Thymus (tissue), 11 donors: ENCODE measurements at regions not wholly inside any gene's neighbourhood (a gene's known extent, or its start where the extent isn't known, plus 50 kb on each side); places are given as distances from the start of the nearest gene placed in this dataset.
"Not testable (repeated sequence)": the region's sequence is repeated elsewhere in the genome, so short reads cannot be mapped to it uniquely, and the experiment has no call there.

Experiments
- DNase-seq, 9 donors: peaks; one replicate each; pipeline ENCODE4 v3.0.0-alpha.2; 2013; ENCODE audit warnings: low spot score in 9 of 9, low read depth in 6 of 9, missing footprints in 1 of 9
- H3K27ac ChIP-seq, 2 donors: one replicate each; pipeline ENCODE4 v1.5.1; 2013; ENCODE audit warnings: control low read depth in 1 of 2, low read depth in 1 of 2, low read length in 1 of 2, mild to moderate bottlenecking in 1 of 2, moderate library complexity in 1 of 2
- H3K27me3 ChIP-seq, 2 donors: one replicate each; pipeline ENCODE4 v1.5.1; 2013; ENCODE audit warnings: low read length in 1 of 2; ENCODE audit not compliant: control insufficient read depth in 2 of 2, insufficient read depth in 1 of 2
- H3K36me3 ChIP-seq, 2 donors: one replicate each; pipeline ENCODE4 v1.5.1; 2013; ENCODE audit warnings: low read length in 1 of 2, mild to moderate bottlenecking in 1 of 2, moderate library complexity in 1 of 2; ENCODE audit not compliant: control insufficient read depth in 2 of 2, insufficient read depth in 2 of 2
- H3K4me1 ChIP-seq, 2 donors: one replicate each; pipeline ENCODE4 v1.5.1; 2013; ENCODE audit warnings: low read length in 2 of 2; ENCODE audit not compliant: control insufficient read depth in 2 of 2, insufficient read depth in 2 of 2
- H3K4me3 ChIP-seq, 2 donors: one replicate each; pipeline ENCODE4 v1.5.1; 2013; ENCODE audit warnings: low read length in 2 of 2, control low read depth in 1 of 2, mild to moderate bottlenecking in 1 of 2
- H3K9me3 ChIP-seq, 2 donors: one replicate each; pipeline ENCODE4 v1.5.1; 2013; ENCODE audit warnings: low read length in 1 of 2, mild to moderate bottlenecking in 1 of 2; ENCODE audit not compliant: control insufficient read depth in 2 of 2, insufficient read depth in 1 of 2
- WGBS: extraction: QIAGEN DNeasy Blood & Tissue Kit; methylation state at CpG from one replicate; pipeline ENCODE4 v1.1.7; 2013; 5-methylcytosine and 5-hydroxymethylcytosine counted together
- donor health status: healthy.

DNA sequence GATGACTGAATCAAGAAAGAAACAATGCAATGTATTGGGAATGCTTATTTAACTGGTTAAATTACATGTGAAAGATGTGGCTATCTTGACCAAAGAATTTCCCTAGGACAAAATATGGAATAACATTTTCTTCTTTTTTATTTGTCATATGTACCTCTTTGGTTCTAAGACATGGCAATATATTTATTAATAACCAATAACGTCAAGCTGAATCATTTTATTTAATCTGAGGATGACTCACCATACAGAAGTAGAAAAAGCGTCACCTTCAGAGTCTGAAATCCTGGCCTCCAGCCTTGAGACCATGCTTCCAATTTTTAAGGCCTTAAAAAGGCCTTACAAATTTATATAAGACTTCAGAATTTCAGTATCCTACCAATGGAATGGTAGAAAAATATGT, 1464.9 kb downstream of the SUCLG1 start:
- Histone ChIP-seq H3K9me3 (no peaks in the 10 kb centered on the region), H3K4me1 (no peaks in the 10 kb centered on the region), H3K27ac (no peak overlapping the region), H3K27me3 (no peaks in the 10 kb centered on the region), H3K36me3 (no peaks in the 10 kb centered on the region), H3K4me3 (no peak overlapping the region)
- no peak for DNase-seq
- WGBS, result 72% methylated on average over 2 of the region's 2 CpGs

DNA sequence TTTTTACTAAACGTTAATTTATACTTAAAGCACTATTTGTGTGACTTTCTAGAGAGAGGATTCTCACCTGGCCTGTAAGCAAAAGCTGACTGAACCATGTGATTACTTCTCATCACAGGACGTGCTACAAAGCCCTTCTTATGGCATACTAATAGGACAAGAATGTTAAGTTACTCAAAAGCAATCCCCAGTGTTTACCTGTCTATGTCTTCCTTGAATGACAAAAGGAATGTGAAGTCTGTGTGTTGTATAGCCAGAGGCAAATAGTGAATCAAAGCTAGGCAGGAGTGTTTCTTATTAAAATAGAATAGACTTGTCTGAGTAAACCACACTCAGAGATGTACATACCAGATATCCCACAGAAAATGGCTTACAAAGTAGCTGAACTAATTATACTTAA, 1465.5 kb downstream of the SUCLG1 start:
- H3K27ac ChIP-seq, result no peak overlapping the region
- H3K9me3 ChIP-seq, result no peaks in the 10 kb centered on the region
- no peaks in the 10 kb centered on the region for H3K27me3 ChIP-seq
- 81% methylated on average over 2 of the region's 2 CpGs for WGBS
- no peaks in the 10 kb centered on the region for H3K36me3 ChIP-seq
- no peak overlapping the region for H3K4me3 ChIP-seq
- DNase-seq, result no peak
- H3K4me1 ChIP-seq, result no peaks in the 10 kb centered on the region

DNA sequence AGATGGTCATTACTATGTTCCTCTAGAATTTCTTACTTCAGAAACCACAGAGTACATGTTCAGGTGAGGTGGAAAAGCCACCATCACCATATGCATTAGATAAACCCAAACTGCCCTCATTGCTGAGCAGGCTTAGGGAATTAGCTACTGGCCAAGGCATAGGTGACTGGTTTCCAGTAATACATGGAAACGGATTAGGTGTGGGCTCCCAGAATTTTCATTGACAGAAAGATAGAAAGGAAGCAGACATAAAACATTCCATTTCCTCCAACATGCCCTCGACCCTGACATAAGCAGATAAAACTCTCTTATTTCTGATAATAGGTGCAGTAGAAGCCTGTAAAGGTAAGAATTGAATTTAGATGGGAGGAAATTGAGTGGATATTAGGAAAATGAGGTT, 1466.1 kb downstream of the SUCLG1 start:
- no peak for DNase-seq
- no peaks in the 10 kb centered on the region for H3K27me3 ChIP-seq
- 74% methylated on average over 2 of the region's 2 CpGs for WGBS
- no peak overlapping the region for H3K27ac ChIP-seq
- no peaks in the 10 kb centered on the region for H3K9me3 ChIP-seq
- H3K36me3 ChIP-seq, result no peaks in the 10 kb centered on the region
- H3K4me1 ChIP-seq, result no peaks in the 10 kb centered on the region
- no peak overlapping the region for H3K4me3 ChIP-seq

DNA sequence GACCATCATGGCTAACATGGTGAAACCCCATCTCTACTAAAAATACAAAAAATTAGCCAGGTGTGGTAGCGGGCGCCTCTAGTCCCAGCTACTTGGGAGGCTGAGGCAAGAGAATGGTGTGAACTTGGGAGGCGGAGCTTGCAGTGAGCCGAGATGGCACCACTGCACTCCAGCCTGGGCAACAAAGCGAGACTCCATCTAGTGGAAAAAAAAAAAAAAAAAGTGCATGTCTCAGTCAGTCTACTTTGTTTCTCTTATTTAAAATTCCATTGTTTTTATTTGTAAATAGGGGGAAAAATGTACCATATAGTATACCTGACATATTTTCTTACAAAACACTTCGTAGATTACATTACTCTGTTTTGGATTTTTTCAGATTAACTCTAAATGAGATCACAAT, 1471.4 kb downstream of the SUCLG1 start:
- peaks cover 4 to 16% of the 10 kb centered on the region in 2 donors for H3K9me3 ChIP-seq
- not testable (repeated sequence) for H3K4me1 ChIP-seq, DNase-seq, H3K27me3 ChIP-seq, H3K27ac ChIP-seq, H3K36me3 ChIP-seq, H3K4me3 ChIP-seq
- WGBS, result 94% methylated on average over 6 of the region's 6 CpGs

DNA sequence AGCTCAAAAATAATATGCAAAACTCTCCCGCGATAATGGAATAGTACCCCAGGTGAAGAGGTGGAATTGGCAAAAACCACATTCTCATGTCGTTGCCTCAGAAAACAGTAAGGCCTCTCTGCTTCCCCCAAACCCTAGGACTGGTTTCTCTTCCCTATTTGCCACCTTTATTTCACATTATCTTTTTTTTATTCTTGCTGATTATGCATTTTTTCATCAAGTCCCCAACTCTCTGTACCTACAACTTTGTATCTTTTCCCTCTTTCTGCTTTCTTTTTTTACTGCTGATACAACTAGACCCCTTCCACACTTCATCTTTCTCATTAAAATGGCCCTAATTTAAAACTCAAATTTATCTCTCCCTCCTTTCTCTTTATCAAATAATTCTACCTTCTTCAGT, 1472.2 kb downstream of the SUCLG1 start:
- H3K4me1 ChIP-seq, result no peaks in the 10 kb centered on the region
- no peaks in the 10 kb centered on the region for H3K27me3 ChIP-seq
- H3K4me3 ChIP-seq, result no peak overlapping the region
- H3K36me3 ChIP-seq, result no peaks in the 10 kb centered on the region
- peaks cover 4 to 16% of the 10 kb centered on the region in 2 donors for H3K9me3 ChIP-seq
- WGBS, result 90% methylated on average over 3 of the region's 3 CpGs
- no peak overlapping the region for H3K27ac ChIP-seq
- no peak for DNase-seq

DNA sequence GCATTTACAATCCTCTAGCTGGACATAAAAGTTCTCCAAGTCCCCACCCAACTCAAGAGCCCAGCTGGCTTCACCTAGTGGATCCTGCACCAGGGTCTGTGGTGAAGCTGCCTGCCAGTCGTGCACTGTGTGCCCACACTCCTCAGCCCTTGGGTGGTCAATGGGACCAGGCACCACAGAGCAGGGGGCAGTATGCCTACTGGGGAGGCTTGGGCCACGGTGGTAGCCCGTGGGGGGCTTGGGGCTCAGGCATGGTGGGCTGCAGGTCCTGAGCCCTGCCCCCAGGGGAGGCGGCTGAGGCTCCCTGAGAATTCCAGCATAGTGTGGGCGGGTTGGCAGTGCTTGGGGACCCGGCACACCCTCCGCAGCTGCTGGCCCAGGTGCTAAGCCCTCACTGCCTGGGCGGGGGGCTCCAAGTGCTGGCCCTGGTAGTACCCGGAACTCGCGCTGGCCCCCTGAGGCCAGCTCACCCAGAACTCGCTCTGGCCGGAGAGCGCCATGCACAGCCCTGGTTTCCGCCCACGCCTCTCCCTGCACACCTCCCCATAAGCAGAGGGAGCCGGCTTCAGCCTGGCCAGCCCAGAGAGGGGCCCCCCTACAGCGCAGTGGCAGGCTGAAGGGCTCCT, 1473.4 kb downstream of the SUCLG1 start:
- Histone ChIP-seq H3K9me3 (peaks cover 4 to 16% of the 10 kb centered on the region in 2 donors), H3K36me3 (no peaks in the 10 kb centered on the region), H3K27ac (no peak overlapping the region), H3K4me1 (no peaks in the 10 kb centered on the region), H3K4me3 (no peak overlapping the region), H3K27me3 (no peaks in the 10 kb centered on the region)
- DNase-seq, result no peak
- WGBS, result 94% methylated on average over 18 of the region's 18 CpGs

DNA sequence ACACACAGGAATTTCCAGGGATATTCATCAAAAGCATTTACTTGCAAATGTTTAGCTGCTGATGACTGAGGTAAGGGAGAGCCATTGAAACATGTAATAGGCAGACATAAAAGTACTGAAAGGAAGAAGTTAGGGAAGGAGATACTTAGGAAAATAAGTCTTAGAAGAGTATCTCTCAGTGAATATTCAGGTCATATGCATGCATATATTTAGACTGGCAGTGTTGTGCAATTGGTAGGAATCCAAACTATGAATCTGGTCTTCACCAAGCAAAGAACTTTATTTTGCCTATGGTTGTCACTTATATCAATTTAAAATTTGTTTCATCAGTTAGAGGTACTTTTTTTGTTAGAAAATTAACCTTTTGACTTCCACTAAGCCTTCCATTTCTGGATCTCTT, 1490.7 kb downstream of the SUCLG1 start:
- Histone ChIP-seq H3K36me3 (no peaks in the 10 kb centered on the region), H3K4me3 (no peak overlapping the region), H3K27ac (no peak overlapping the region), H3K9me3 (peaks cover 0 to 6% of the 10 kb centered on the region in 2 donors), H3K4me1 (no peaks in the 10 kb centered on the region), H3K27me3 (no peaks in the 10 kb centered on the region)
- no peak for DNase-seq

DNA sequence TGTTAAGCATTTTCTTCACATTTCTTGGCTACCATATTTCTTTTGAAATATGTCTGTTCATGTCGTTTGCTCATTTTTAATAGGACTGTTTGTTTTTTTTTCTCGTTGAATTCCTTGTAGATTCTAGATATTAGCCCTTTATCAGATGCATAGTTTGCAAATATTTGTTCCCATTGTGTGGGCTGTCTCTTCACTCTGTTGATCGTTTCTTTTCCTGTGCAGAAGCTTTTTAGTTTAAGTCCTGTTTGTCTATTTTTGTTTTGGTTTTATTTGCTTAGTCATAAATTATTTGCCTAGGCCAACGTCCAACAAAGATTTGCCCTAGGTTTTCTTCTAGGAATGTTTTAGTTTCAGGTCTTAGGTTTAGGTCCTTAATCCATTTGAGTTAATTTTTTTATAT, 1494.7 kb downstream of the SUCLG1 start:
- Histone ChIP-seq H3K4me3 (no peak overlapping the region), H3K27ac (no peak overlapping the region), H3K9me3 (no peaks in the 10 kb centered on the region), H3K36me3 (no peaks in the 10 kb centered on the region), H3K4me1 (no peaks in the 10 kb centered on the region), H3K27me3 (no peaks in the 10 kb centered on the region)
- no peak for DNase-seq
- WGBS, result 83% methylated on average over 4 of the region's 4 CpGs

DNA sequence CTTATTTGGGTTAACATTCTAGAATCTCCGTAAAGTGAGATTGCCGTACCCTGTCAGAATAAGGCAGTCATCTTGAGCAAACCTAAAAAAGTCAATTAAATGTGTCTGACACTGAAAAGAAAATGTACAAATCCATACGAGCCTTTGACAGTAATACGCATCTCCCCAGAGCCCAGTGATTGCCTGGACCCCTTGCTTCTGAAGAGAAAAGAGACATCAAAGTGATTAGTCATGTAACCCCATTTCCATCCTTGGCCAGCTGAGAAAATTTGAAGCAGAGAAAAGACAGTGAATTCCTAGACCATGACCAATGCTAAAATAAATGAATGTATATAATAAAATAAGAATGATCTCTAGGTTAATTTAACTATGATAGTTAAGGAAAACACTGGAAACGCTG, 1499.4 kb downstream of the SUCLG1 start:
- no peaks in the 10 kb centered on the region for H3K27me3 ChIP-seq
- H3K4me1 ChIP-seq, result no peaks in the 10 kb centered on the region
- WGBS, result 92% methylated on average over 5 of the region's 5 CpGs
- no peaks in the 10 kb centered on the region for H3K9me3 ChIP-seq
- no peak overlapping the region for H3K27ac ChIP-seq
- no peak for DNase-seq
- H3K4me3 ChIP-seq, result no peak overlapping the region
- H3K36me3 ChIP-seq, result no peaks in the 10 kb centered on the region

DNA sequence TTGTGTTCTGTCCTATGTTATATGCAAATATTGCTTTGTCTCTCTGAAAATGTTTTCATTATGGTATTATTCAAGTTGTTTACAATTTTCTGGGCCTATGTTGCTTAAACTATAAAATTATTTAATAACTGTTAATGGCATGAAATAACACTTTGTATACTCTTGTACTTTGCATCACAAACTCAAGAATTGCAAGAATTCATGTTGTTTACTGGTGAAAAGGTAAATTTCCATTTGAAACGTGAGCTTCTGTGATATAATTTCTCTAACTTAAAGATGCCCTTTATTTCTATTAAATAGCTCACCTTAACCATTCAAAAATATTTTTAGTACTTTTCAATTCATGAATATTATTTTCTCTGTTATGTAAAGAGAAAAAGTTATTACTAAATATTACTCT, 1504.2 kb downstream of the SUCLG1 start:
- Histone ChIP-seq H3K27ac (no peak overlapping the region), H3K4me1 (no peaks in the 10 kb centered on the region), H3K27me3 (no peaks in the 10 kb centered on the region), H3K4me3 (no peak overlapping the region), H3K36me3 (no peaks in the 10 kb centered on the region), H3K9me3 (peaks cover 0 to 9% of the 10 kb centered on the region in 2 donors)
- 85% methylated on average over 1 of the region's 1 CpG for WGBS
- DNase-seq, result no peak
